ENCODE measurements at regions not wholly inside any gene's neighbourhood (a gene's known extent, or its start where the extent isn't known, plus 50 kb on each side); places are given as distances from the start of the nearest gene placed in this dataset.

- H3K27me3 ChIP-seq, result no peaks in the 10 kb centered on the region
- H3K4me3 ChIP-seq, result no peak overlapping the region
- H3K9me3 ChIP-seq, result peaks cover 4% of the 10 kb centered on the region; the same call in 1 of the 2 replicates
- no peak for DNase-seq
- H3K36me3 ChIP-seq, result no peaks in the 10 kb centered on the region
These were observed 125.2 kb upstream of the CDH6 start for GRCh38 chr5:31068287-31068686.

GRCh38 chr5:31066655-31067328 is 126.7 kb upstream of the CDH6 start:
- Histone ChIP-seq H3K4me3 (no peak overlapping the region), H3K36me3 (no peaks in the 10 kb centered on the region), H3K9me3 (peaks cover 2% of the 10 kb centered on the region; the same call in 1 of the 2 replicates), H3K27me3 (no peaks in the 10 kb centered on the region)
- DNase-seq, result no peak

- Histone ChIP-seq H3K9me3 (peaks cover 2% of the 10 kb centered on the region; the same call in 1 of the 2 replicates), H3K4me3 (no peak overlapping the region), H3K27me3 (no peaks in the 10 kb centered on the region), H3K36me3 (no peaks in the 10 kb centered on the region)
- no peak for DNase-seq
These were observed 129.3 kb upstream of the CDH6 start for GRCh38 chr5:31064215-31064614.

- Histone ChIP-seq H3K9me3 (peaks cover 2% of the 10 kb centered on the region; the same call in 1 of the 2 replicates), H3K4me3 (no peak overlapping the region), H3K36me3 (no peaks in the 10 kb centered on the region), H3K27me3 (no peaks in the 10 kb centered on the region)
- DNase-seq, result no peak
These were observed 130.4 kb upstream of the CDH6 start for GRCh38 chr5:31062902-31063580.

- H3K36me3 ChIP-seq, result no peaks in the 10 kb centered on the region
- DNase-seq, result no peak
- no peaks in the 10 kb centered on the region for H3K27me3 ChIP-seq
These were observed 133.6 kb upstream of the CDH6 start for GRCh38 chr5:31059889-31060288.

GRCh38 chr5:31054453-31054852 is 139.0 kb upstream of the CDH6 start:
- no peak for DNase-seq
- peaks cover 4% of the 10 kb centered on the region; the same call in 1 of the 2 replicates for H3K9me3 ChIP-seq
- H3K36me3 ChIP-seq, result no peaks in the 10 kb centered on the region
- H3K27me3 ChIP-seq, result no peaks in the 10 kb centered on the region
- H3K4me3 ChIP-seq, result no peak overlapping the region

More at GRCh38 chr5:31059889-31060288, 133.6 kb upstream of the CDH6 start:
- Histone ChIP-seq H3K4me3 (no peak overlapping the region), H3K9me3 (peaks cover 4% of the 10 kb centered on the region; the same call in 1 of the 2 replicates)

GRCh38 chr5:31052937-31053658 is 140.4 kb upstream of the CDH6 start:
- no peaks in the 10 kb centered on the region for H3K36me3 ChIP-seq
- peaks cover 4% of the 10 kb centered on the region; the same call in 1 of the 2 replicates for H3K9me3 ChIP-seq
- H3K4me3 ChIP-seq, result no peak overlapping the region
- DNase-seq, result no peak
- H3K27me3 ChIP-seq, result no peaks in the 10 kb centered on the region

GRCh38 chr5:31051316-31051715 is 142.2 kb upstream of the CDH6 start:
- no peaks in the 10 kb centered on the region for H3K36me3 ChIP-seq
- no peaks in the 10 kb centered on the region for H3K27me3 ChIP-seq
- DNase-seq, result no peak
- peaks cover under 1% of the 10 kb centered on the region; the same call in 1 of the 2 replicates for H3K9me3 ChIP-seq
- no peak overlapping the region for H3K4me3 ChIP-seq

- H3K27me3 ChIP-seq, result no peaks in the 10 kb centered on the region
- no peaks in the 10 kb centered on the region; the same call in 1 of the 2 replicates for H3K9me3 ChIP-seq
- no peaks in the 10 kb centered on the region for H3K36me3 ChIP-seq
- no peak for DNase-seq
- H3K4me3 ChIP-seq, result no peak overlapping the region
These were observed 143.4 kb upstream of the CDH6 start for GRCh38 chr5:31049936-31050704.

- Histone ChIP-seq H3K9me3 (no peaks in the 10 kb centered on the region; the same call in 1 of the 2 replicates), H3K36me3 (no peaks in the 10 kb centered on the region), H3K4me3 (no peak overlapping the region), H3K27me3 (no peaks in the 10 kb centered on the region)
- DNase-seq, result no peak
These were observed 144.0 kb upstream of the CDH6 start for GRCh38 chr5:31049461-31049860.

GRCh38 chr5:31048282-31049270 is 144.9 kb upstream of the CDH6 start:
- H3K4me3 ChIP-seq, result no peak overlapping the region
- DNase-seq, result peak; percentile 51

GRCh38 chr5:31047621-31048020 is 145.9 kb upstream of the CDH6 start:
- Histone ChIP-seq H3K9me3 (no peaks in the 10 kb centered on the region; the same call in 1 of the 2 replicates), H3K4me3 (no peak overlapping the region), H3K27me3 (no peaks in the 10 kb centered on the region), H3K36me3 (no peaks in the 10 kb centered on the region)
- DNase-seq, result no peak

More at GRCh38 chr5:31048282-31049270, 144.9 kb upstream of the CDH6 start:
- Histone ChIP-seq H3K9me3 (no peaks in the 10 kb centered on the region; the same call in 1 of the 2 replicates), H3K27me3 (no peaks in the 10 kb centered on the region), H3K36me3 (no peaks in the 10 kb centered on the region)

GRCh38 chr5:31047007-31047406 is 146.5 kb upstream of the CDH6 start:
- H3K27me3 ChIP-seq, result no peaks in the 10 kb centered on the region
- H3K4me3 ChIP-seq, result no peak overlapping the region
- H3K36me3 ChIP-seq, result no peaks in the 10 kb centered on the region
- DNase-seq, result no peak
- H3K9me3 ChIP-seq, result no peaks in the 10 kb centered on the region; the same call in 1 of the 2 replicates

GRCh38 chr5:31036411-31036810 is 157.1 kb upstream of the CDH6 start:
- Histone ChIP-seq H3K9me3 (peaks cover 10% of the 10 kb centered on the region), H3K36me3 (no peaks in the 10 kb centered on the region), H3K4me3 (no peak overlapping the region), H3K27me3 (no peaks in the 10 kb centered on the region)
- DNase-seq, result no peak

GRCh38 chr5:31033295-31033694 is 160.2 kb upstream of the CDH6 start:
- Histone ChIP-seq H3K36me3 (no peaks in the 10 kb centered on the region), H3K9me3 (no peaks in the 10 kb centered on the region; the same call in 1 of the 2 replicates), H3K4me3 (no peak overlapping the region), H3K27me3 (no peaks in the 10 kb centered on the region)
- DNase-seq, result no peak

Data from MG63 (cell line).